SU-DHL-6 (cell line): ENCODE measurements at regions not wholly inside any gene's neighbourhood (a gene's known extent, or its start where the extent isn't known, plus 50 kb on each side); places are given as distances from the start of the nearest gene placed in this dataset.

ENCODE experiments used
- H2AFZ ChIP-seq: fragments of 200-600 bp; sonication (generic); 2 replicates; pipeline ENCODE4 v1.6.1; 2014; ENCODE audit warnings: low read depth, mild to moderate bottlenecking, moderate library complexity, mixed read lengths, antibody characterized with exemption, low read length; ENCODE audit not compliant: severe bottlenecking
- H3F3A ChIP-seq: fragments of 200-600 bp; shearing (Covaris generic); 2 replicates; pipeline ENCODE4 v1.6.0; 2016; ENCODE audit warnings: antibody characterized with exemption, mild to moderate bottlenecking; ENCODE audit not compliant: insufficient read depth
- H3K27ac ChIP-seq: fragments of 200-600 bp; sonication (generic); 2 replicates; pipeline ENCODE4 v1.5.1; 2016; ENCODE audit warnings: low read depth, mild to moderate bottlenecking, low read length, moderate library complexity, mixed read lengths
- H3K27me3 ChIP-seq: fragments of 200-600 bp; sonication (generic), shearing (Covaris generic); 2 replicates; pipeline ENCODE4 v1.6.0; 2014; ENCODE audit warnings: mild to moderate bottlenecking, low read length
- H3K36me3 ChIP-seq: fragments of 200-600 bp; sonication (generic); 2 replicates; pipeline ENCODE4 v1.6.1; 2014; ENCODE audit warnings: mild to moderate bottlenecking, low read length, mixed read lengths
- H3K4me2 ChIP-seq: fragments of 300-600, 200-600 bp; shearing (Covaris generic), sonication (generic); 2 replicates; pipeline ENCODE4 v1.6.0; 2014; ENCODE audit warnings: low read length, low read depth, mild to moderate bottlenecking; ENCODE audit not compliant: poor library complexity, severe bottlenecking
- H3K4me3 ChIP-seq: fragments of 200-600 bp; sonication (generic); 2 replicates; pipeline ENCODE4 v1.5.1; 2014; ENCODE audit warnings: antibody characterized with exemption, low read length, mild to moderate bottlenecking, mixed read lengths; ENCODE audit not compliant: insufficient read depth, poor library complexity, severe bottlenecking
- H3K79me2 ChIP-seq: fragments of 200-600 bp; sonication (generic); 2 replicates; pipeline ENCODE4 v1.6.1; 2014; ENCODE audit warnings: mild to moderate bottlenecking, low read length, moderate library complexity; ENCODE audit not compliant: insufficient read depth
- H3K9ac ChIP-seq: fragments of 200-600 bp; sonication (generic); 2 replicates; pipeline ENCODE4 v1.7.0; 2014; ENCODE audit warnings: mild to moderate bottlenecking, low read length
- H3K9me2 ChIP-seq: fragments of 200-600 bp; sonication (generic); replicated peaks from 2 replicates; pipeline ENCODE4 v1.6.1; 2014; ENCODE audit warnings: low read length; ENCODE audit not compliant: insufficient read depth
- H3K9me3 ChIP-seq: fragments of 200-600 bp; sonication (generic); 2 replicates; pipeline ENCODE4 v1.6.1; 2014; ENCODE audit warnings: low read length, mixed read lengths; ENCODE audit not compliant: insufficient read depth
- H4K20me1 ChIP-seq: fragments of 200-600 bp; sonication (generic); 2 replicates; pipeline ENCODE4 v1.6.1; 2014; ENCODE audit warnings: low read depth, mild to moderate bottlenecking, antibody characterized with exemption, low read length, moderate library complexity, mixed read lengths
- CTCF ChIP-seq: fragments of 200-600 bp; sonication (generic); IDR thresholded peaks from one replicate; pipeline ENCODE4 v1.5.1; 2017; ENCODE audit warnings: antibody characterized with exemption, mild to moderate bottlenecking, low read length, moderate library complexity; ENCODE audit not compliant: insufficient read depth, poor library complexity, severe bottlenecking
- EZH2phosphoT487 ChIP-seq: fragments of 200-600 bp; sonication (generic), shearing (Covaris generic); conservative IDR thresholded peaks from 2 replicates; pipeline ENCODE4 v1.6.1; 2018; ENCODE audit warnings: mild to moderate bottlenecking, antibody characterized with exemption, low read length, moderate library complexity, mixed read lengths

- Histone ChIP-seq H3K9me2 (no peaks in the 10 kb centered on the region), H3K9me3 (no peaks in the 10 kb centered on the region), H2AFZ (no peak overlapping the region), H3K4me2 (no peak overlapping the region), H4K20me1 (no peaks in the 10 kb centered on the region), H3K27ac (no peak overlapping the region), H3K79me2 (no peaks in the 10 kb centered on the region), H3F3A (no peaks in the 10 kb centered on the region), H3K27me3 (no peaks in the 10 kb centered on the region), H3K36me3 (no peaks in the 10 kb centered on the region), H3K4me3 (no peak overlapping the region), H3K9ac (no peak overlapping the region)
- TF ChIP-seq EZH2phosphoT487 (no peak), CTCF (no peak)
These were observed 143.0 kb upstream of the NRIP1 start for GRCh38 chr21:15207635-15208370.

- Histone ChIP-seq H3K79me2 (no peaks in the 10 kb centered on the region), H2AFZ (no peak overlapping the region), H3F3A (no peaks in the 10 kb centered on the region), H3K27me3 (no peaks in the 10 kb centered on the region), H3K9me3 (no peaks in the 10 kb centered on the region), H3K9ac (no peak overlapping the region), H3K36me3 (no peaks in the 10 kb centered on the region), H3K4me2 (no peak overlapping the region), H4K20me1 (no peaks in the 10 kb centered on the region), H3K27ac (no peak overlapping the region), H3K9me2 (no peaks in the 10 kb centered on the region), H3K4me3 (no peak overlapping the region)
- TF ChIP-seq CTCF (no peak), EZH2phosphoT487 (no peak)
These were observed 144.0 kb upstream of the NRIP1 start for GRCh38 chr21:15208786-15209185.

GRCh38 chr21:15209224-15209623 is 144.4 kb upstream of the NRIP1 start:
- Histone ChIP-seq H3F3A (no peaks in the 10 kb centered on the region), H3K79me2 (no peaks in the 10 kb centered on the region), H3K27ac (no peak overlapping the region), H3K9ac (no peak overlapping the region), H3K9me2 (no peaks in the 10 kb centered on the region), H3K36me3 (no peaks in the 10 kb centered on the region), H3K27me3 (no peaks in the 10 kb centered on the region), H4K20me1 (no peaks in the 10 kb centered on the region), H3K4me3 (no peak overlapping the region), H3K4me2 (no peak overlapping the region), H3K9me3 (no peaks in the 10 kb centered on the region), H2AFZ (no peak overlapping the region)
- TF ChIP-seq EZH2phosphoT487 (no peak), CTCF (no peak)
